H9 (cell line): ENCODE measurements at regions not wholly inside any gene's neighbourhood (a gene's known extent, or its start where the extent isn't known, plus 50 kb on each side); places are given as distances from the start of the nearest gene placed in this dataset.
"Not testable (repeated sequence)": the region's sequence is repeated elsewhere in the genome, so short reads cannot be mapped to it uniquely, and the experiment has no call there.

Source experiments
- DNase-seq: peaks from one replicate; pipeline ENCODE4 v3.0.0-alpha.2; 2017
- H2AFZ ChIP-seq: one replicate; pipeline ENCODE4 v1.6.1; 2013; ENCODE audit warnings: mild to moderate bottlenecking, low read length, control low read depth, moderate library complexity
- H2AK5ac ChIP-seq: 2 replicates; pipeline ENCODE4 v1.6.1; 2013; ENCODE audit warnings: low read length, control low read depth, mixed read lengths; ENCODE audit not compliant: insufficient read length
- H2BK120ac ChIP-seq: one replicate; pipeline ENCODE4 v1.6.1; 2013; ENCODE audit warnings: low read depth, mild to moderate bottlenecking, low read length, control low read depth, inconsistent platforms; ENCODE audit not compliant: poor library complexity, severe bottlenecking
- H2BK12ac ChIP-seq: 2 replicates; pipeline ENCODE4 v1.6.1; 2013; ENCODE audit warnings: low read length, control low read depth, mixed read lengths, low read depth; ENCODE audit not compliant: insufficient read length
- H2BK15ac ChIP-seq: 2 replicates; pipeline ENCODE4 v1.6.1; 2013; ENCODE audit warnings: low read depth, low read length, control low read depth
- H2BK20ac ChIP-seq: one replicate; pipeline ENCODE4 v1.6.1; 2013; ENCODE audit warnings: low read depth, mild to moderate bottlenecking, low read length, control low read depth, inconsistent platforms; ENCODE audit not compliant: poor library complexity, severe bottlenecking
- H2BK5ac ChIP-seq: 2 replicates; pipeline ENCODE4 v1.6.1; 2013; ENCODE audit warnings: low read length, control low read depth, mixed read lengths; ENCODE audit not compliant: insufficient read length
- H3K14ac ChIP-seq: 2 replicates; pipeline ENCODE4 v1.6.1; 2013; ENCODE audit warnings: low read length, control low read depth; ENCODE audit not compliant: insufficient read depth
- H3K18ac ChIP-seq: 2 replicates; pipeline ENCODE4 v1.6.1; 2013; ENCODE audit warnings: low read depth, mild to moderate bottlenecking, mixed read lengths, low read length, control low read depth; ENCODE audit not compliant: insufficient read length
- H3K23ac ChIP-seq: 2 replicates; pipeline ENCODE4 v1.6.1; 2013; ENCODE audit warnings: low read length, control low read depth, mixed read lengths, low read depth; ENCODE audit not compliant: insufficient read length
- H3K23me2 ChIP-seq: 2 replicates; pipeline ENCODE4 v1.6.1; 2013; ENCODE audit warnings: low read depth, mild to moderate bottlenecking, mixed read lengths, low read length, control low read depth; ENCODE audit not compliant: insufficient read length, poor library complexity, severe bottlenecking
- H3K27ac ChIP-seq: 2 replicates; pipeline ENCODE4 v1.5.1; 2013; ENCODE audit warnings: low read length, control low read depth, mixed read lengths, low read depth; ENCODE audit not compliant: insufficient read length
- H3K27me3 ChIP-seq: 2 replicates; pipeline ENCODE4 v1.6.1; 2013; ENCODE audit warnings: low read length, control low read depth, inconsistent platforms; ENCODE audit not compliant: insufficient read depth
- H3K4ac ChIP-seq: 2 replicates; pipeline ENCODE4 v1.6.1; 2013; ENCODE audit warnings: low read depth, mild to moderate bottlenecking, control low read depth, inconsistent platforms, low read length, moderate library complexity
- H3K4me1 ChIP-seq: 2 replicates; pipeline ENCODE4 v1.6.1; 2013; ENCODE audit warnings: low read length, control low read depth, inconsistent platforms; ENCODE audit not compliant: insufficient read depth
- H3K4me2 ChIP-seq: 2 replicates; pipeline ENCODE4 v1.6.1; 2013; ENCODE audit warnings: low read length, control low read depth, mixed read lengths; ENCODE audit not compliant: insufficient read length, insufficient read depth
- H3K56ac ChIP-seq: 2 replicates; pipeline ENCODE4 v1.6.1; 2013; ENCODE audit warnings: low read depth, mild to moderate bottlenecking, mixed read lengths, low read length, control low read depth; ENCODE audit not compliant: insufficient read length
- H3K79me1 ChIP-seq: 2 replicates; pipeline ENCODE4 v1.6.1; 2013; ENCODE audit warnings: low read depth, mild to moderate bottlenecking, moderate library complexity, low read length, control low read depth, inconsistent platforms; ENCODE audit not compliant: insufficient read depth, poor library complexity, severe bottlenecking
- H3K79me2 ChIP-seq: 2 replicates; pipeline ENCODE4 v1.6.1; 2013; ENCODE audit warnings: low read length, control low read depth, inconsistent platforms; ENCODE audit not compliant: insufficient read depth
- H3K9ac ChIP-seq: 2 replicates; pipeline ENCODE4 v1.6.1; 2013; ENCODE audit warnings: low read length, control low read depth, mixed read lengths; ENCODE audit not compliant: insufficient read length; ENCODE audit errors: extremely low read depth
- H3K9me3 ChIP-seq: one replicate; pipeline ENCODE4 v1.6.1; 2013; ENCODE audit warnings: low read depth, low read length, inconsistent platforms; ENCODE audit not compliant: control insufficient read depth
- H3T11ph ChIP-seq: one replicate; pipeline ENCODE4 v1.6.1; 2013; ENCODE audit warnings: mild to moderate bottlenecking, low read length, control low read depth, inconsistent platforms
- H4K20me1 ChIP-seq: one replicate; pipeline ENCODE4 v1.6.1; 2013; ENCODE audit not compliant: control insufficient read depth, insufficient read length, insufficient read depth
- H4K5ac ChIP-seq: 2 replicates; pipeline ENCODE4 v1.6.1; 2013; ENCODE audit warnings: low read depth, mild to moderate bottlenecking, mixed read lengths, low read length, control low read depth; ENCODE audit not compliant: insufficient read length
- H4K8ac ChIP-seq: replicated peaks from 2 replicates; pipeline ENCODE4 v1.6.1; 2013; ENCODE audit warnings: low read length, control low read depth, mixed read lengths, low read depth; ENCODE audit not compliant: insufficient read length
- H4K91ac ChIP-seq: 2 replicates; pipeline ENCODE4 v1.6.1; 2013; ENCODE audit warnings: low read depth, mild to moderate bottlenecking, moderate library complexity, mixed read lengths, low read length, control low read depth; ENCODE audit not compliant: insufficient read length
- H3K27ac Mint-ChIP-seq, 3 experiments: 2 replicates in 2 of 3; 3 replicates in 1 of 3; pipeline ENCODE4 v1.8.0; 2020 to 2021; ENCODE audit warnings: mixed read lengths in 3 of 3, mild to moderate bottlenecking in 1 of 3, moderate library complexity in 1 of 3
- H3K27me3 Mint-ChIP-seq: 2 replicates; pipeline ENCODE4 v1.8.0; 2021; ENCODE audit warnings: low read depth, mild to moderate bottlenecking, moderate library complexity, mixed read lengths
- H3K36me3 Mint-ChIP-seq, 3 experiments: 2 replicates in 2 of 3; 3 replicates in 1 of 3; pipeline ENCODE4 v1.8.0; 2020 to 2021; ENCODE audit warnings: low read depth in 3 of 3, mixed read lengths in 3 of 3; ENCODE audit not compliant: insufficient read depth in 1 of 3
- H3K4me1 Mint-ChIP-seq, 2 experiments: 2 replicates each; pipeline ENCODE4 v1.8.0; 2020; ENCODE audit warnings: mixed read lengths in 2 of 2
- H3K4me3 Mint-ChIP-seq, 2 experiments: 2 replicates in 1 of 2; 3 replicates in 1 of 2; pipeline ENCODE4 v1.8.0; 2020 to 2021; ENCODE audit warnings: mild to moderate bottlenecking in 2 of 2, mixed read lengths in 2 of 2, moderate library complexity in 1 of 2
- H3K9me3 Mint-ChIP-seq, 2 experiments: 2 replicates in 1 of 2; 3 replicates in 1 of 2; pipeline ENCODE4 v1.8.0; 2020; ENCODE audit warnings: mild to moderate bottlenecking in 2 of 2, mixed read lengths in 2 of 2, moderate library complexity in 1 of 2
- WGBS: extraction: QIAGEN DNeasy Blood & Tissue Kit; methylation state at CpG from one replicate; pipeline ENCODE4 v1.1.7; 2013; ENCODE audit warnings: missing lambda C conversion rate, low lambda C conversion rate, mixed read lengths; ENCODE audit not compliant: insufficient read length; ENCODE audit errors: extremely low coverage; 5-methylcytosine and 5-hydroxymethylcytosine counted together

- not testable (repeated sequence) for H4K20me1 ChIP-seq, H2BK20ac ChIP-seq, H3K4me1 ChIP-seq, H3K23me2 ChIP-seq, H3K18ac ChIP-seq, H4K5ac ChIP-seq, H3K23ac ChIP-seq, H2BK120ac ChIP-seq, H3K27me3 Mint-ChIP-seq, H4K8ac ChIP-seq, H2BK12ac ChIP-seq, H3K36me3 Mint-ChIP-seq, H3T11ph ChIP-seq, DNase-seq, H3K27me3 ChIP-seq, H3K56ac ChIP-seq, H3K14ac ChIP-seq, H2BK15ac ChIP-seq, H3K4me1 Mint-ChIP-seq, H2BK5ac ChIP-seq, H2AK5ac ChIP-seq, H3K4ac ChIP-seq, H4K91ac ChIP-seq, H3K9ac ChIP-seq, H3K4me3 Mint-ChIP-seq, H3K9me3 ChIP-seq, H3K79me1 ChIP-seq, H2AFZ ChIP-seq, H3K27ac Mint-ChIP-seq, H3K4me2 ChIP-seq, H3K79me2 ChIP-seq, H3K27ac ChIP-seq
- peaks cover 31 to 35% of the 10 kb centered on the region in 2 experiments for H3K9me3 Mint-ChIP-seq
- no CpG with 5 or more reads among the region's 12 CpGs for WGBS
These were observed 161.3 kb upstream of the ZNG1E start for GRCh38 chr9:65514465-65514864.

DNA sequence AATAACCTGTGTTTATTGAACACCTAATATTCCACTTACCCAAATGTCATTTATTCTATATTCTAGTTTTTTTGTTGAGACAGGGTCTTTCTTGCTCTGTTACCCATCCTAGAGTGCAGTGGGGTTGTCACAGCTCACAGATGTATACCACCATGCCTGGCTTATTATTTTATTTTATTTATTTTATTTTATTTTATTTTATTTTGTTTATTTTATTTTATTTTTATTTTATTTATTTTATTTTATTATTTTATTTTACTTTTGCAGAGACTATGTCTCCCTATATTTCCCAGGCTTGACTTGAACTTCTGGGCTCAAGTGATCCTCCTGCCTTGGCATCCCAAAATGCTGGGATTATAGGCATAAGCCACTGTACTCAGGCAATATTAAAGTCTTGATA, 167.8 kb upstream of the ZNG1E start:
- not testable (repeated sequence) for H2BK5ac ChIP-seq, H4K20me1 ChIP-seq, H3K14ac ChIP-seq, H3K4me1 Mint-ChIP-seq, H3T11ph ChIP-seq, H3K23ac ChIP-seq, H3K79me1 ChIP-seq, H3K27ac ChIP-seq, H2BK15ac ChIP-seq, H3K4ac ChIP-seq, H2AK5ac ChIP-seq, H3K56ac ChIP-seq, H3K4me1 ChIP-seq, H2BK120ac ChIP-seq, H3K27ac Mint-ChIP-seq, H3K23me2 ChIP-seq, H3K4me3 Mint-ChIP-seq, H4K8ac ChIP-seq, H3K9me3 ChIP-seq, H3K79me2 ChIP-seq, H3K27me3 Mint-ChIP-seq, H3K27me3 ChIP-seq, H3K18ac ChIP-seq, H2BK12ac ChIP-seq, H4K91ac ChIP-seq, H2AFZ ChIP-seq, DNase-seq, H4K5ac ChIP-seq, H3K9ac ChIP-seq, H3K36me3 Mint-ChIP-seq, H2BK20ac ChIP-seq, H3K4me2 ChIP-seq
- peaks cover 28 to 32% of the 10 kb centered on the region in 2 experiments for H3K9me3 Mint-ChIP-seq

DNA sequence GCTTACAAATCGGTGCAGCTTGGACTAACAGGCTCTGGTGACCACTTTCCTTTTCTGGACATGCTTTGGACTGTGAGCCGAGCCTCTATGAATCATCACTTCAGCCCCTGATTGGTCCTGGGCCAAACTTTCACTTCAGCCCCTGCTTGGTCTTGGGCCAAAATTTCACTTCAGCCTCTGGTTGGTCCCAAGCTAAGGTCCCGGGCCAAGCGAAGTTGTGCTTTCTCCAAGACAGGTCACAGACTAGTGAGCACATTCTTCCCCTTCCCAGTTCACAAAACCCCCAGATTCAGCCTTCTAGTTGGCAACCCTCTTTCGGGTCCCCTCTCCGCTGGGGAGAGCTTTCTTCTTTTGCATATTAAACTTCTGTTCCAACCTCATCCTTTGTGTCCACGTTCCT, 171.0 kb upstream of the ZNG1E start:
- H3K79me1 ChIP-seq, H3K4me1 ChIP-seq, H2BK20ac ChIP-seq, H4K5ac ChIP-seq, H3K4ac ChIP-seq, H3K9me3 ChIP-seq, H3K23ac ChIP-seq, H2AFZ ChIP-seq, H2BK120ac ChIP-seq, H4K20me1 ChIP-seq, H3K36me3 Mint-ChIP-seq, H3K9ac ChIP-seq, H3K27me3 ChIP-seq, H2AK5ac ChIP-seq, H2BK12ac ChIP-seq, H3K27ac ChIP-seq, H3K4me2 ChIP-seq, DNase-seq, H3K4me3 Mint-ChIP-seq, H2BK15ac ChIP-seq, H3K23me2 ChIP-seq, H3T11ph ChIP-seq, H4K8ac ChIP-seq, H3K56ac ChIP-seq, H2BK5ac ChIP-seq, H3K4me1 Mint-ChIP-seq, H3K14ac ChIP-seq, H3K27ac Mint-ChIP-seq, H4K91ac ChIP-seq, H3K18ac ChIP-seq, H3K27me3 Mint-ChIP-seq, H3K79me2 ChIP-seq: not testable (repeated sequence)
- no CpG with 5 or more reads among the region's 7 CpGs for WGBS
- H3K9me3 Mint-ChIP-seq = peaks cover 28 to 31% of the 10 kb centered on the region in 2 experiments
